ENCODE measurements at regions not wholly inside any gene's neighbourhood (a gene's known extent, or its start where the extent isn't known, plus 50 kb on each side); places are given as distances from the start of the nearest gene placed in this dataset.

GRCh38 chr20:60510356-60510755 lies 552.1 kb downstream of the CDH26 start:
- no peak for TF ChIP-seq CTCF (IDR thresholded peaks at IDR 0.05)
- TF ChIP-seq POLR2A (IDR thresholded peaks at IDR 0.05): no peak

All from uterus (tissue), 2 donors.